ENCODE measurements at regions not wholly inside any gene's neighbourhood (a gene's known extent, or its start where the extent isn't known, plus 50 kb on each side); places are given as distances from the start of the nearest gene placed in this dataset.
"Not testable (repeated sequence)": the region's sequence is repeated elsewhere in the genome, so short reads cannot be mapped to it uniquely, and the experiment has no call there.

DNA sequence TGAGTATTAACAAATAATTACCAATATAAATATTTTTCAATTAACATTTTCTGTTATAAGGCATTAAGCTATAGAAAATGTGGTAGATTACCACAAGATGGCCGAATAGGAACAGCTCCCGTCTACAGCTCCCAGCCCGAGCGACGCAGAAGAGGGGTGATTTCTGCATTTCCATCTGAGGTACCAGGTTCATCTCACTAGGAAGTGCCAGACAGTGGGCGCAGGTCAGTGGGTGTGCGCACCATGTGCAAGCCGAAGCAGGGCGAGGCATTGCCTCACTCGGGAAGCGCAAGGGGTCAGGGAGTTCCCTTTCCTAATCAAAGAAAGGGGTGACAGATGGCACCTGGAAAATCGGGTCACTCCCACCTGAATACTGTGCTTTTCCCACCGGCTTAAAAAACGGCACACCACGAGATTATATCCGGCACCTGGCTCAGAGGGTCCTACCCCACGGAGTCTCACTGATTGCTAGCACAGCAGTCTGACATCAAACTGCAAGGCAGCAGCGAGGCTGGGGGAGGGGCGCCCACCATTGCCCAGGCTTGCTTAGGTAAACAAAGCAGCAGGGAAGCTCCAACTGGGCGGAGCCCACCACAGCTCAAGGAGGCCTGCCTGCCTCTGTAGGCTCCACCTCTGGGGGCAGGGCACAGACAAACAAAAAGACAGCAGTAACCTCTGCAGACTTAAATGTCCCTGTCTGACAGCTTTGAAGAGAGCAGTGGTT lies 808.4 kb downstream of the FSCB start:
- TF ChIP-seq EP300 (IDR thresholded peaks at IDR 0.05; ENCODE audit: low read depth); CTCF (IDR thresholded peaks at IDR 0.05); POLR2A (IDR thresholded peaks at IDR 0.05); POLR2AphosphoS5 (IDR thresholded peaks at IDR 0.05): not testable (repeated sequence)
